HepG2 (cell line): ENCODE measurements at regions not wholly inside any gene's neighbourhood (a gene's known extent, or its start where the extent isn't known, plus 50 kb on each side); places are given as distances from the start of the nearest gene placed in this dataset.

ENCODE experiments used
- FOXK2 ChIP-seq: fragments of 450-650 bp; IDR thresholded peaks from 2 replicates; pipeline ENCODE4 v1.6.1; 2016
- HDAC2 ChIP-seq: sonication (generic); formaldehyde crosslinking; IDR thresholded peaks from 2 replicates; pipeline ENCODE4 v1.4.0; 2020; ENCODE audit warnings: missing genetic modification reagents
- HOXA7 ChIP-seq: sonication (generic); formaldehyde crosslinking; IDR thresholded peaks from 2 replicates; pipeline ENCODE4 v1.8.1; 2022; ENCODE audit warnings: mild to moderate bottlenecking, missing genetic modification reagents, moderate library complexity
- IKZF4 ChIP-seq: sonication (generic); formaldehyde crosslinking; IDR thresholded peaks from 2 replicates; pipeline ENCODE4 v1.5.1; 2020; ENCODE audit warnings: borderline replicate concordance, mild to moderate bottlenecking, low read depth, missing genetic modification reagents; ENCODE audit errors: not compliant biosample characterization
- POLR2G ChIP-seq: fragments of 200-400 bp; formaldehyde crosslinking; IDR thresholded peaks from 2 replicates; pipeline ENCODE4 v1.6.1; 2018; ENCODE audit warnings: mild to moderate bottlenecking, low read depth, low read length, moderate library complexity
- SOX5 ChIP-seq: IDR thresholded peaks from 2 replicates; pipeline ENCODE4 v1.6.1; 2016; ENCODE audit warnings: borderline replicate concordance
- SRSF1 ChIP-seq: fragments of 200-400 bp; formaldehyde crosslinking; optimal IDR thresholded peaks from 2 replicates; pipeline ENCODE3; 2017; ENCODE audit warnings: mild to moderate bottlenecking, low read depth, low read length, moderate library complexity
- STAT5B ChIP-seq: sonication (generic); formaldehyde crosslinking; IDR thresholded peaks from 2 replicates; pipeline ENCODE4 v1.4.0; 2020; ENCODE audit warnings: missing genetic modification reagents
- XRCC5 ChIP-seq: fragments of 200-400 bp; formaldehyde crosslinking; optimal IDR thresholded peaks from 2 replicates; pipeline ENCODE3; 2017; ENCODE audit warnings: mild to moderate bottlenecking, low read length
- ZNF460 ChIP-seq: sonication (generic); formaldehyde crosslinking; IDR thresholded peaks from 2 replicates; pipeline ENCODE4 v1.5.1; 2020; ENCODE audit warnings: missing genetic modification reagents, mild to moderate bottlenecking, borderline replicate concordance
- ZNF550 ChIP-seq: sonication (generic); formaldehyde crosslinking; IDR thresholded peaks from 2 replicates; pipeline ENCODE4 v1.4.0; 2020; ENCODE audit warnings: mild to moderate bottlenecking, missing genetic modification reagents, borderline replicate concordance
- ZNF670 ChIP-seq: sonication (generic); formaldehyde crosslinking; IDR thresholded peaks from 2 replicates; pipeline ENCODE4 v1.8.0; 2022; ENCODE audit warnings: mild to moderate bottlenecking, missing genetic modification reagents, borderline replicate concordance
- ZNF724P ChIP-seq: sonication (generic); formaldehyde crosslinking; IDR thresholded peaks from 2 replicates; pipeline ENCODE4 v1.8.0; 2022; ENCODE audit warnings: missing genetic modification reagents, borderline replicate concordance
- ZNF746 ChIP-seq: sonication (generic); formaldehyde crosslinking; IDR thresholded peaks from 2 replicates; pipeline ENCODE4 v1.8.0; 2022; ENCODE audit warnings: mild to moderate bottlenecking, missing genetic modification reagents
- ZSCAN12 ChIP-seq: sonication (generic); formaldehyde crosslinking; IDR thresholded peaks from 2 replicates; pipeline ENCODE4 v1.9.0; 2021; ENCODE audit warnings: mild to moderate bottlenecking, missing genetic modification reagents
- ZSCAN22 ChIP-seq: sonication (generic); formaldehyde crosslinking; IDR thresholded peaks from 2 replicates; pipeline ENCODE4 v1.4.0; 2020; ENCODE audit warnings: mild to moderate bottlenecking, missing genetic modification reagents
- TF ChIP-seq, protein P1 (sequence below): sonication (generic); formaldehyde crosslinking; IDR thresholded peaks from 2 replicates; pipeline ENCODE4 v1.4.0; 2020; ENCODE audit warnings: mild to moderate bottlenecking, missing genetic modification reagents
- TF ChIP-seq, protein P2 (sequence below): sonication (generic); formaldehyde crosslinking; IDR thresholded peaks from 2 replicates; pipeline ENCODE4 v1.4.0; 2020; ENCODE audit warnings: missing genetic modification reagents, borderline replicate concordance
- TF ChIP-seq, protein P3 (sequence below): IDR thresholded peaks from 2 replicates; pipeline ENCODE4 v1.6.1; 2016
- TF ChIP-seq, protein P4 (sequence below): sonication (generic); formaldehyde crosslinking; IDR thresholded peaks from 2 replicates; pipeline ENCODE4 v1.5.0; 2020; ENCODE audit warnings: mild to moderate bottlenecking, missing genetic modification reagents

DNA sequence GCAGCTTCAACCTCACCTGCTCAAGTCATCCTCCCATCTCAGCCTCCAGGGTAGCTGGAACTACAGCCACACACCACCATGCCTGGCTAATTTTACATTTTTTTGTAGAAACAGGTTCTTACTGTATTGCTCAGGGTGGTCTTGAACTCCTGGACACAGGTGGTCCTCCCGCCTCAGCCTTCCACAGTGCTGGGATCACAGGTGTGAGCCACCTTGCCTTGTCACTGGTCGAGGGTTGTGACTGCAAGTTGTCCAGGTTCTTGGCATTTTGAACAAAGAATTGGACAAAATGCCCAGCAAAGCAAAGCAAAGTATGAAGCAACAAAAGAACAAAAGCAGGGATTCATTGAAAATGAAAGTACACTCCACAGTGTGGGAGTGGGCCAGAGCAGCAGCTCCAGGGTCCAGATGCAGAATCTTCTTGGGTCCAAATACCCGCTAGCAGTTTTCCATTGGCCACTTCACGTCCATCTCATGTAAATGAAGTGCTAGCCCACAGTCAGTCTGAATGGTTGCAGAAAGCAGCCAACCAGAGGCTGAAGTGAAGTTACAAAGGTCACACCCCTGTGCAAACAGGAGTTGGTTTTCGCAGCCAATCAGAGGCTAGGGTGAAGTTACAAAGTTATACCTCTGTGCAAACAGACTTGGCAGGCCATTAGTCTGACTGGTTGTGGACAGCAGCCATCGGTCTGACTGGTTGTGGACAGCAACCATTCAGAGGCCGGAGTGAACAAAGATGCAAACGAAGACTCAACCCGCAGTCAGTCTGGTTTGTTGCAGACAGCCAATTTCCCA lies 109.5 kb upstream of the KIF26B start (continued):
- peak; percentile 26 for TF ChIP-seq XRCC5
- TF ChIP-seq, protein P1, sequence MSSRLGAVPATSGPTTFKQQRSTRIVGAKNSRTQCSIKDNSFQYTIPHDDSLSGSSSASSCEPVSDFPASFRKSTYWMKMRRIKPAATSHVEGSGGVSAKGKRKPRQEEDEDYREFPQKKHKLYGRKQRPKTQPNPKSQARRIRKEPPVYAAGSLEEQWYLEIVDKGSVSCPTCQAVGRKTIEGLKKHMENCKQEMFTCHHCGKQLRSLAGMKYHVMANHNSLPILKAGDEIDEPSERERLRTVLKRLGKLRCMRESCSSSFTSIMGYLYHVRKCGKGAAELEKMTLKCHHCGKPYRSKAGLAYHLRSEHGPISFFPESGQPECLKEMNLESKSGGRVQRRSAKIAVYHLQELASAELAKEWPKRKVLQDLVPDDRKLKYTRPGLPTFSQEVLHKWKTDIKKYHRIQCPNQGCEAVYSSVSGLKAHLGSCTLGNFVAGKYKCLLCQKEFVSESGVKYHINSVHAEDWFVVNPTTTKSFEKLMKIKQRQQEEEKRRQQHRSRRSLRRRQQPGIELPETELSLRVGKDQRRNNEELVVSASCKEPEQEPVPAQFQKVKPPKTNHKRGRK, result no peak
- peak; percentile 75 for TF ChIP-seq POLR2G
- TF ChIP-seq ZNF550 (CRISPR knock-in tag), result no peak
- TF ChIP-seq IKZF4 (CRISPR knock-in tag), result no peak
- peak; percentile 68 for TF ChIP-seq HDAC2 (CRISPR knock-in tag)
- TF ChIP-seq, protein P2, sequence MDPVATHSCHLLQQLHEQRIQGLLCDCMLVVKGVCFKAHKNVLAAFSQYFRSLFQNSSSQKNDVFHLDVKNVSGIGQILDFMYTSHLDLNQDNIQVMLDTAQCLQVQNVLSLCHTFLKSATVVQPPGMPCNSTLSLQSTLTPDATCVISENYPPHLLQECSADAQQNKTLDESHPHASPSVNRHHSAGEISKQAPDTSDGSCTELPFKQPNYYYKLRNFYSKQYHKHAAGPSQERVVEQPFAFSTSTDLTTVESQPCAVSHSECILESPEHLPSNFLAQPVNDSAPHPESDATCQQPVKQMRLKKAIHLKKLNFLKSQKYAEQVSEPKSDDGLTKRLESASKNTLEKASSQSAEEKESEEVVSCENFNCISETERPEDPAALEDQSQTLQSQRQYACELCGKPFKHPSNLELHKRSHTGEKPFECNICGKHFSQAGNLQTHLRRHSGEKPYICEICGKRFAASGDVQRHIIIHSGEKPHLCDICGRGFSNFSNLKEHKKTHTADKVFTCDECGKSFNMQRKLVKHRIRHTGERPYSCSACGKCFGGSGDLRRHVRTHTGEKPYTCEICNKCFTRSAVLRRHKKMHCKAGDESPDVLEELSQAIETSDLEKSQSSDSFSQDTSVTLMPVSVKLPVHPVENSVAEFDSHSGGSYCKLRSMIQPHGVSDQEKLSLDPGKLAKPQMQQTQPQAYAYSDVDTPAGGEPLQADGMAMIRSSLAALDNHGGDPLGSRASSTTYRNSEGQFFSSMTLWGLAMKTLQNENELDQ (CRISPR knock-in tag), result no peak
- TF ChIP-seq SOX5, result 0 out of 2 replicates have a peak, but pooled peaks have one; percentile 45
- no peak for TF ChIP-seq ZNF724P
- TF ChIP-seq, protein P3, sequence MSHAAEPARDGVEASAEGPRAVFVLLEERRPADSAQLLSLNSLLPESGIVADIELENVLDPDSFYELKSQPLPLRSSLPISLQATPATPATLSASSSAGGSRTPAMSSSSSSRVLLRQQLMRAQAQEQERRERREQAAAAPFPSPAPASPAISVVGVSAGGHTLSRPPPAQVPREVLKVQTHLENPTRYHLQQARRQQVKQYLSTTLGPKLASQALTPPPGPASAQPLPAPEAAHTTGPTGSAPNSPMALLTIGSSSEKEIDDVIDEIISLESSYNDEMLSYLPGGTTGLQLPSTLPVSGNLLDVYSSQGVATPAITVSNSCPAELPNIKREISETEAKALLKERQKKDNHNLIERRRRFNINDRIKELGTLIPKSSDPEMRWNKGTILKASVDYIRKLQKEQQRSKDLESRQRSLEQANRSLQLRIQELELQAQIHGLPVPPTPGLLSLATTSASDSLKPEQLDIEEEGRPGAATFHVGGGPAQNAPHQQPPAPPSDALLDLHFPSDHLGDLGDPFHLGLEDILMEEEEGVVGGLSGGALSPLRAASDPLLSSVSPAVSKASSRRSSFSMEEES, result no peak
- TF ChIP-seq STAT5B (CRISPR knock-in tag), result no peak
- no peak for TF ChIP-seq SRSF1
- no peak for TF ChIP-seq ZNF746 (CRISPR knock-in tag)
- peak; percentile 32; the same call in 1 of the 2 replicates for TF ChIP-seq ZNF670
- TF ChIP-seq FOXK2, result no peak
- TF ChIP-seq, protein P4, sequence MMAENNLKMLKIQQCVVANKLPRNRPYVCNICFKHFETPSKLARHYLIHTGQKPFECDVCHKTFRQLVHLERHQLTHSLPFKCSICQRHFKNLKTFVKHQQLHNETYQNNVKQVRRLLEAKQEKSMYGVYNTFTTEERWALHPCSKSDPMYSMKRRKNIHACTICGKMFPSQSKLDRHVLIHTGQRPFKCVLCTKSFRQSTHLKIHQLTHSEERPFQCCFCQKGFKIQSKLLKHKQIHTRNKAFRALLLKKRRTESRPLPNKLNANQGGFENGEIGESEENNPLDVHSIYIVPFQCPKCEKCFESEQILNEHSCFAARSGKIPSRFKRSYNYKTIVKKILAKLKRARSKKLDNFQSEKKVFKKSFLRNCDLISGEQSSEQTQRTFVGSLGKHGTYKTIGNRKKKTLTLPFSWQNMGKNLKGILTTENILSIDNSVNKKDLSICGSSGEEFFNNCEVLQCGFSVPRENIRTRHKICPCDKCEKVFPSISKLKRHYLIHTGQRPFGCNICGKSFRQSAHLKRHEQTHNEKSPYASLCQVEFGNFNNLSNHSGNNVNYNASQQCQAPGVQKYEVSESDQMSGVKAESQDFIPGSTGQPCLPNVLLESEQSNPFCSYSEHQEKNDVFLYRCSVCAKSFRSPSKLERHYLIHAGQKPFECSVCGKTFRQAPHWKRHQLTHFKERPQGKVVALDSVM (CRISPR knock-in tag), result peak; percentile 97
- TF ChIP-seq ZSCAN12 (CRISPR knock-in tag), result no peak
- no peak for TF ChIP-seq HOXA7
- TF ChIP-seq ZNF460, result peak; percentile 56; the same call in 1 of the 2 replicates
- peak; percentile 100 for TF ChIP-seq ZSCAN22 (CRISPR knock-in tag)
